C1 segment of cervical spinal cord (tissue), 14 donors: ENCODE measurements at regions not wholly inside any gene's neighbourhood (a gene's known extent, or its start where the extent isn't known, plus 50 kb on each side); places are given as distances from the start of the nearest gene placed in this dataset.

ENCODE experiments used
- DNase-seq, 14 donors: peaks; one replicate each; lab custom pipeline; 2025; lab: John Stamatoyannopoulos, UW

GRCh38 chr5:155954701-155955445, 372.1 kb upstream of the SGCD start:
- DNase-seq = no peak

DNA sequence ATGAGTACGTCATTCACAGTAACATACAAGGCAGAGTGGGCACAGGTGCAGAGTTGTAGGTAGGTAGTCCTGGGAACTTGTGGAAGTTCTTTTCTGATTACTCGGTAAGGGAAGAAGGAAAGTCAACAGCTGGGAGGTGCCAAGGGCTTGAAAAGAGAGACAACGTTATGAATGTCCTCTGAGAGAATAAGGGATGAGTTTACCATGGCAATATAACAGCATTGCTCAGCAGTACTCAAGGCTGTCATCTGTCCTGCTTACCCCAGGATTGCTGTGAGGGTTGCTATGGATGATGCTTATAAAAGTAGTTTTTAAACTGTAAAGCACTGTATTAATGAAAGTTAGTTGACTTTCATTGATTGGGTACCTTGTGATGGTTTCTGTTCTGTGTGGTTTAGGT, 369.1 kb upstream of the SGCD start:
- DNase-seq = no peak

- DNase-seq = no peak
These were observed 367.9 kb upstream of the SGCD start for GRCh38 chr5:155959082-155959481.

DNA sequence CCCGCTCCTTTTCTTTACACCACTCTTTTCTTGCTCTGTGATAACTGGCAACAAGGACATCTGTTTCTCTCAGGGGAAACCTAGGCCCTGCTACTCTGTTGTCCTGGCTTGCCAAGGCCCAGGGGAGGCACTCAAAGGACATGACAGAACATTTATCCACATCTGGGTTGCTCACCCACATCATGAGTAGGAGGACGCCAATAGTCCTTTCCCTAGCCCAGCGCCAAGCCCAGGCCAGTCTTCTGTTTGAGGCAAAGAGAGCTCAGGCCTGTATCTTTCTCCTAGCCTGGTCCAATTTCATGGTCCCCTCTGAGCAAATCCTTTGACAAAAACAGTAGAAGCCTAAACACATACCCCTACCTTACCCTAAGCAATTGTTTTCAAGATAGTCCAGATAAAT, 366.8 kb upstream of the SGCD start:
- DNase-seq = no peak

DNA sequence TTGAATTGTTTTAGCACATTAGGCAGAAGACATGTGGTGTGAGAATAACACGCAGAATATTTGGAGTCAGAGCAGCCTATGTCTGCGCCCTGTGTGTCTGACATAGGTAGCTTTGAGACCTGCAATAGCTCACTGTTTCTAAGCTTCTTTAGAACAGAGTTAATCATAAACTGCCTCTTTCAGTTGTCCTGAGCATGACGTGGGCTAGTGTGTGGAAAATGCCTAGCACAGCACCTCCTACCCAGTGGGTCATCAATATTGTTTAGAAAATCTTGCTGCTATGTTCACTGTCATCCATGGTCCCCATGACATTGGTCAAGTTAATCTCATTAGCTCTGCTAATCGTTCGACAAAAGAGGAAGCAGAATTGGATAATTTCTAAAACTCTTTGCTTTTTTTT, 357.4 kb upstream of the SGCD start:
- DNase-seq = no peak

DNA sequence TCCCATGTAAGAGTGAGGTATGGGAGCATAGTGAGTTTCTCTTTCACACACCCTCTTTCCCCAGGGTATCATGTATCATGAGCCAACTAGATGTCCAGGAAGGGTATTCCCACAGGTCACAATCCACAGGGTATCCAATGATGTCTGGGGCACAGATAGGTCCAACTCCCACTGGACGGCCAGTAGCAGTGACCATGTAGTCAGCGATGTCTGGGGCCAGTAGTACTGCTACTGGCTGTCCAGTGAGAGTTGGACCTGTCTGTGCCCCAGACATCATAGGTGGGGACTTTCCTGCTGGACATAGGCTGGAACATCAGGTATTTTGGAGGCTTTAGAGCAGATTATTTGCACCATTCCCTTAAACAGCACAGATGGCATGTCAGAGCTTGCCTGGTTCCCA, 352.6 kb upstream of the SGCD start:
- DNase-seq = no peak

- no peak for DNase-seq
These were observed 348.1 kb upstream of the SGCD start for GRCh38 chr5:155978850-155979249.

GRCh38 chr5:155982354-155982753, 344.6 kb upstream of the SGCD start:
- no peak for DNase-seq

DNA sequence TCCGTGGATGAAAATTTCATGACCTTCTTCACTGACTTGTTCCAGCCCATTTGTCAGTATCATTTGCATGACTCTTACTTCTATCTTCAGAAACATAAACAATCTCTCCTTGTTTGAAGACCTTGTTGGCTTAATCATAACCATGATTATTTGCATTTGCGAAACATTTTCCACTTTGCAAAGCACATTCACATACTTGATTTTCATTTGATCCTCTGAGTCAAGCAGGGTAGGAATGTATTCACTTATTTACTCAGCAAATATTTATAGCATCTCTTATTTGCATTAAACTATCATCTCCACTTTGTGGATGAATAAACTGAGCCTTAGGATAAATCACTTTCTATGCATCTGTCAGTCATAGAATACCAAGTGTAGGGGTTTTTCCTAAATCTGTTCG, 343.0 kb upstream of the SGCD start:
- no peak for DNase-seq

DNA sequence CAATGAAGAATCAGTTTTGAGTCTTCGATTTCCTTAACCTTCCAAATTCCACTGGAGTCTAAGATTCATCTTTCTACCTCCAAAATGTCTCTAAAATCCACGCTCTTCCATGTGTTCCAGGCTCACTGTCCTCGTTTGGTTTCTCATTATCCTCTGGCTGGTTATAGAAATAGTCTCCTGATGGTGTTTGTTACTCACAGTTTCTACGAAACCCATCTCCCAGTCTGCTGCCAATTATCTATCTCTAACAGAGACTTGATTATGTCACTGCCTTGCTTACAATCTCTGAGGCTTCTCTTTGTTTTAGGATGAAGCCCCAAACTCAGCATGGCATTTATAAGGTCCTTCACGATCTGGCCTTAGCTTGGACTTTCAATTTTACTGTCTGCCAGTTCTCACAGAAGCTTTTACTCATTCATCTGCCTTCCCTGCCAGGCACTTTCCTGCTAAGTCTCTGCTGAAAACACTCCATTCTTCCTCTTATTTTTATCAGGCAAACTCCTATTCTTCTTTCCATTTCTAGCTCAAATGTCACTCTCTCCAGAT, 339.6 kb upstream of the SGCD start:
- no peak for DNase-seq

DNA sequence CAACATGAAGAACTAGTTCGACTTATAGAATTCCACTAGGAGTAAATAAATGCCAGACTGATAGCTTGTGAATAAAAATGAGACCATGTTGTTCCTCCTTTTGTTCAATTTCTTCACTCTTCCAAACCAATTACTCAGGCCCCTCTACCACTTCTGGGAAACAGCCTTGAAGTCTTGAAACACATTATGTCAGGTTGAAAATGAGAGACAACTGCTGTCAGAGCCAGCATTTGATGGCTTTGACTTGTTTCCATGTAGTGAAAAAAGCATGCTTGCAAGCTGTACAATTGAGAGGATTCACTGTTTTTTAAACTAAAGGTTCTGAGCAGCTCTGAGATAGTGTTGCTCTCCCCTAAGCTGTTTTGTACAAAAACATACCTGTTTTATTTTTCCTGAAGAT, 337.1 kb upstream of the SGCD start:
- no peak for DNase-seq

GRCh38 chr5:155996123-155996522, 330.8 kb upstream of the SGCD start:
- DNase-seq = no peak

GRCh38 chr5:155998257-155998656, 328.7 kb upstream of the SGCD start:
- no peak for DNase-seq

GRCh38 chr5:156000115-156000514, 326.8 kb upstream of the SGCD start:
- no peak for DNase-seq

GRCh38 chr5:156004754-156005153, 322.2 kb upstream of the SGCD start:
- no peak for DNase-seq

- no peak for DNase-seq
These were observed 320.8 kb upstream of the SGCD start for GRCh38 chr5:156006026-156006647.

DNA sequence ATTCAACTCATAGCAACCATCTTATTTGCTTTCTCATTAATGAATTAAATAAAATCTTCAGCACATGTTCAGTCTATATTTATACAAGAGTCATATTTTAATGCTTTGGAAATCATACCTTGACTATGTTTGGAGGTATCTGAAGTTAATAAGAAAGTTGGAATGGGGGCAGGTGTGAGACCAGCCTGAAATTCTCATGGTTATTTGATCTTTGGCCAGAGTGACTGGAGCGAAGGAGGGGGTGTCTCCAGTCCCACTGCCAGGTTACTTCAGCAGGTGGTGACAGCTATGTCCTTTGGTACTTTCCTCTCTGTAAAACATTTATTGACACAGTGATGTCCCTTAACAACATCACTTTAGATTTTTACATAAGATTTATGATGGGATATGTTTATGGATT, 318.1 kb upstream of the SGCD start:
- no peak for DNase-seq

DNA sequence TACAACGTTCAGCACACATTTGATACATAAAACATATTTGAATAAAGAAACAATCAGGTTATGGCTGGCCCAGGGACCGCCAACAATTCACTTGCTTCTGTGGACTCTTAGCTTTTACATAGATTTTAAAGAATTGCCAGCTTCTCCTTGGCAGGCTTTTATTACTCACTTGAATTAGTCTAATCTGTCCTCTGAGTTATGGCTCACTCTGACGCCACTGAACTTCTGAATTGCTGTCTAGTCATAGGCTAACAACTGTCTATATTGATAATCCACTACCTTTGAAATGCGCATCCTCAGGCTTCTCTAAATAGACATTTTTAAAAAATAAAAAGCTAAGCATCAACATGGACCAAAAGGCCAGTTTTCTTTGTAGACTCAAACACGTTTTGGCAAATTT, 317.4 kb upstream of the SGCD start:
- DNase-seq = no peak

GRCh38 chr5:156015137-156015536, 311.8 kb upstream of the SGCD start:
- no peak for DNase-seq

DNA sequence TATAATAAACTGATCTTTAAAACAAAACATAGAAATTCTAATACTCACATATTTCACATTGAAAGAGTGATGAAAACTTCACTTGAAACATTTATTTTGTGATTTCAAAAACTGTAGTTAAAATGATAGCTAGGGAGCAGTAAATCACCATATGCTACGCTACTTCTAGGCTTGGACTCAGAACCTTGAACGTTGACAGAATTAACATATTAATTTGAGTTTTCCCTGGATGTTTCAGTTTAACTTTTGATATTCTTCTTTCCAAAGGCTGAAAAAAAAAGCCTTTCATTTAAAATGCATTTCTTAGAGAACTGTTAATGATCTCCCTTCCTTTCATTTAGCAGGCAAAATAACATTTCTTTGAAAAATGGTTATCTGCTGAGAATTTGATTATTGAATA, 307.8 kb upstream of the SGCD start:
- DNase-seq = no peak

- no peak for DNase-seq
These were observed 307.3 kb upstream of the SGCD start for GRCh38 chr5:156019571-156020180.

- no peak for DNase-seq
These were observed 306.3 kb upstream of the SGCD start for GRCh38 chr5:156020647-156021046.

DNA sequence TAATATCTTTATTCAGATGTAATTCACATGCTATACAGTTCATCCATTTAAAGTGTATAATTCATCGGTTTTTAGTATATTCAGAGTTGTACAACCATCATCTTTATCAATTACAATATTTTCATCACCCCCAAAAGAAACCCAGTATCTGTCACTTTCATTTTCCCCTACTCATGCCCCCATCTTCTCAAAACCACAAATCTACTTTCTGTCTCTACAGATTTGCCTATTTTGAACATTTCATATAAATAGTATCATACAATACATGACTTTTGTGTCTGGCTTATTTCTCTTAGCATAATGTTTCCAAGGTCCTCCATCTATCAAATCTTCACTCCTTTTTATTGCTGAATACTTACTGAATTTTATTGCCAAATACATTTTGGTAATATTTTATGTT, 305.1 kb upstream of the SGCD start:
- DNase-seq = no peak
